Testis (tissue), 2 donors: ENCODE measurements at regions not wholly inside any gene's neighbourhood (a gene's known extent, or its start where the extent isn't known, plus 50 kb on each side); places are given as distances from the start of the nearest gene placed in this dataset.

Experiments
- POLR2A ChIP-seq: fragments of 450-650 bp; IDR thresholded peaks from one replicate; pipeline ENCODE4 v1.6.1; 2017; ENCODE audit warnings: antibody characterized with exemption, mild to moderate bottlenecking, moderate library complexity
- TF ChIP-seq, protein P1 (sequence below), 3 experiments: fragments of 450-650 bp in 2 of 3; fragments of 200-600 bp in 1 of 3; sonication (generic) in 1 of 3; IDR thresholded peaks; one replicate each; pipeline ENCODE4 v1.5.1; 2016 to 2019; ENCODE audit warnings: antibody characterized with exemption in 3 of 3, mild to moderate bottlenecking in 2 of 3, moderate library complexity in 1 of 3

DNA sequence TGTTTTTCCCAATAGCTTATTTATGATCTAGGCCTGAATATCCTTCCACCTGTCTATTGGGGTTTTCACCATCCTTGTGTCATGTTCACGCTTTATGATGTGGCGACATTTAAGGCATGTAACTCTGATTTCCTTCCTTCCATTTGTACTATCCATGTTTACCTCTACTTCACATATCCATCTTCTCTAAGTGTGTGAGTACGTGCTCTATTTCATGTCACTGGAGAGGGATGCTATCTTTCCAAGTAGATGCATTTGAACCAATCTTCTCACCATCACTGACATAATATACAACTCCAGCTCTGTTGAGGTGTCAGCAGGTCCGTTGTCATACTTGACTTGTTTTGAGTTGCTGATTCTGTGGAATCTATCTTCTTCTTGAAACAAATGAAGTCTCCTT lies 283.2 kb downstream of the PTBP2 start:
- no peak for TF ChIP-seq POLR2A
- TF ChIP-seq, protein P1, sequence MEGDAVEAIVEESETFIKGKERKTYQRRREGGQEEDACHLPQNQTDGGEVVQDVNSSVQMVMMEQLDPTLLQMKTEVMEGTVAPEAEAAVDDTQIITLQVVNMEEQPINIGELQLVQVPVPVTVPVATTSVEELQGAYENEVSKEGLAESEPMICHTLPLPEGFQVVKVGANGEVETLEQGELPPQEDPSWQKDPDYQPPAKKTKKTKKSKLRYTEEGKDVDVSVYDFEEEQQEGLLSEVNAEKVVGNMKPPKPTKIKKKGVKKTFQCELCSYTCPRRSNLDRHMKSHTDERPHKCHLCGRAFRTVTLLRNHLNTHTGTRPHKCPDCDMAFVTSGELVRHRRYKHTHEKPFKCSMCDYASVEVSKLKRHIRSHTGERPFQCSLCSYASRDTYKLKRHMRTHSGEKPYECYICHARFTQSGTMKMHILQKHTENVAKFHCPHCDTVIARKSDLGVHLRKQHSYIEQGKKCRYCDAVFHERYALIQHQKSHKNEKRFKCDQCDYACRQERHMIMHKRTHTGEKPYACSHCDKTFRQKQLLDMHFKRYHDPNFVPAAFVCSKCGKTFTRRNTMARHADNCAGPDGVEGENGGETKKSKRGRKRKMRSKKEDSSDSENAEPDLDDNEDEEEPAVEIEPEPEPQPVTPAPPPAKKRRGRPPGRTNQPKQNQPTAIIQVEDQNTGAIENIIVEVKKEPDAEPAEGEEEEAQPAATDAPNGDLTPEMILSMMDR (IDR thresholded peaks at IDR 0.05) = no peak
